GM12891 (cell line): ENCODE measurements at regions not wholly inside any gene's neighbourhood (a gene's known extent, or its start where the extent isn't known, plus 50 kb on each side); places are given as distances from the start of the nearest gene placed in this dataset.
"Not testable (repeated sequence)": the region's sequence is repeated elsewhere in the genome, so short reads cannot be mapped to it uniquely, and the experiment has no call there.

ENCODE experiments used
- DNase-seq: peaks from one replicate; pipeline ENCODE4 v3.0.0; 2011; ENCODE audit warnings: low spot score; ENCODE audit not compliant: insufficient read length
- FAIRE-seq: peaks from 2 replicates; lab custom pipeline; 2011; peaks lifted over from hg19 to GRCh38; lab: Jason Lieb, UNC
- PAX5 ChIP-seq: IDR thresholded peaks from 2 replicates; pipeline ENCODE4 v1.6.1; 2011; ENCODE audit warnings: low read length, moderate library complexity, mild to moderate bottlenecking; ENCODE audit not compliant: insufficient read depth, severe bottlenecking
- POLR2A ChIP-seq: IDR thresholded peaks from 2 replicates; pipeline ENCODE4 v1.6.1; 2011; ENCODE audit warnings: low read depth, low read length, control low read depth
- POLR2AphosphoS5 ChIP-seq: IDR thresholded peaks from 2 replicates; pipeline ENCODE4 v1.6.1; 2011; ENCODE audit warnings: low read depth, low read length, control low read depth
- POU2F2 ChIP-seq: IDR thresholded peaks from 2 replicates; pipeline ENCODE4 v1.6.1; 2011; ENCODE audit warnings: low read depth, mild to moderate bottlenecking, control low read depth, low read length, moderate library complexity
- SPI1 ChIP-seq: IDR thresholded peaks from 2 replicates; pipeline ENCODE4 v1.6.1; 2011; ENCODE audit warnings: low read depth, low read length, control low read depth
- TAF1 ChIP-seq: IDR thresholded peaks from 2 replicates; pipeline ENCODE4 v1.6.1; 2011; ENCODE audit warnings: low read depth, low read length, control low read depth

DNA sequence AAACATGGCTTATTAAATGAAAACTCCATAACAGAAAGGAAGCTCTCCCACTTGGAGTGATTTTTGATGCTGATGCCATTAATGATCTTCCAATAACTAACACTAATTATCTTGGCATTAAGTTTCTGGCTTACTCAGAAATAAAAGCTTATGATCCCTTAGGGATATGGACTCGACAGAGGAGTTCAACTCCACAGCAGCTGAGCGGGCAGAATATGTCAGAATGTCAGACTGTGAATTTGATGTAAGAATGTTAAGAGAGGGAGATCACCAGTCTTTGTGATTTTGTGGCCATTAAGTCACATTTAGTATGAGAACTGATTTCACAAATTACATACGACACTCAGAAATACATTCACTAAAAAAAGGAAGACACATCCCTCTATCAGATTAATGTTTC is 2244.0 kb downstream of the ARAP2 start:
- FAIRE-seq, result no peak
- no peak for TF ChIP-seq POLR2A
- no peak for TF ChIP-seq SPI1
- no peak for TF ChIP-seq POLR2AphosphoS5
- no peak for TF ChIP-seq POU2F2
- no peak for TF ChIP-seq TAF1
- no peak for TF ChIP-seq PAX5
- DNase-seq, result no peak

DNA sequence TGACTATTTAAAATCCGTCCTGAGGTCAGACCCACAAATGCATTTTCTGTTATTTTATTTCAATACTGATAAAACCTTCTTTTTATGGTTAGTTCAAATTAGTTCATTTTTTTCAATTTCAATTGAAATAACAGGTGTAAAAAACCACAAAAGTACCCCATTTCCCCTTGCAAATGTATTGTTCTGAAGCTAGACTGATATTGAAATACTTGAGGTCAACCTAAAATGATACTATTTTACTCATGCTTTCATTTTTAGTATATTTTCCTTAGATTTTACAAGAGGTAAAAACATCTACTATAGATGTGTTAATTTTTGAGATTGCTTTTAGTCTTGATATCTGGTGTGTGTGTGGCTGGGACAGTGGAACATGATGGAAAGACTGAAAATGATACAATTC is 2237.8 kb downstream of the ARAP2 start:
- FAIRE-seq, DNase-seq: not testable (repeated sequence)

DNA sequence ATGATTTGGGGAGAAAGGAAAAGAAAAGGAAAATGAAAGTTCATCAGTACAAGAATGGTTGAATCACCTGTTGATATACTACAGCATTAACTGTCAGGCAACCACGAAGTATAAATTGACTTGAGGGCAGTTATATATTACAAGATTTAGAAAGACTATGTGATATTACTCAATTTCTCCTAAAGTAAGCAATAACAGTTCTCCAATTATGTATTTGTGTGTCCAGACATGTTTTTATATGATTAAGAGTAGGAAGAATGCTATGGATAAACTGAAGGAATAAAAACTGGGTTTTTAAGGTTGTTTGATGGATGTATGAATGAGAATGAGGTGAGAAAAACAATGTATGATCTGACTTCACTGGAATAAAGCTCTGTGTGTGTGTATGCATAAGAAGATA is 2234.4 kb downstream of the ARAP2 start:
- FAIRE-seq (no peak), DNase-seq (no peak)
- TF ChIP-seq POU2F2, result no peak
- no peak for TF ChIP-seq SPI1
- TF ChIP-seq POLR2A, result no peak
- TF ChIP-seq PAX5, result no peak
- TF ChIP-seq TAF1, result no peak
- no peak for TF ChIP-seq POLR2AphosphoS5

DNA sequence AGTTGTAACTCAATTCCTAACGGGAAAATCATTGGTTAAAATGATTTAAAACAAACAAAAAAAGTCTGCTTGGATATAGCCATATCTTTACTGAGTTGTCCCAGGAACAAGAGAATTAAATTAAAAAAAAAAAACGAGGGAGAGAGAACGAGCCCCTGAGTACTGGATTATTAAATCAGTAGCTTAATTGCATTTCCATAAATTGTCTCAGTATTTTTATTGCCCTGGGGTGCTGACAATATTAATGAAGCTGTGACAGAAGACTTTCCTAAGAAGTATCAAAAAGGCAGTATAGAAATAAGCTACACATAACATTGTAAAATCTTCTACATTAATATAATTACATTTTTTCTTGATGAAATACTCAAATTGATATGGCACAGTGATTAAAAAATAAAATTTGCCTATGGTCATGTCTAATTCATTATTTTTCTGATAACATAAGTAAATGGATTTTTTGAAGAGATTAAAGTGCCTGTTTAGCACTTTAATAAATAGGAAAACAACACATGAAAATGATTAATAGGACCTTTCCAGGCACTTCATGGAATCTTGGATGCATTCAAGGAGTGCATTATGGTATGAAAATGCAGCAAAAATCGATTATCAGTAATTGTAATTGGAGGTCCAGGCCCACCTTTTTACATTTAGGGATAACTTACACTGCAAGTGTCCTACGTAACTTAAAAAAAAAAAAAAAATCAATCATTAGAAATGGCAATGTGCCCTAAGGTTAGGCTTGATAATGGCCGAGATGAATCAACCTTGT is 2233.4 kb downstream of the ARAP2 start:
- DNase-seq, result no peak
- TF ChIP-seq POU2F2 (no peak), TAF1 (no peak), POLR2AphosphoS5 (no peak), POLR2A (no peak), SPI1 (no peak), PAX5 (no peak)
- no peak for FAIRE-seq

DNA sequence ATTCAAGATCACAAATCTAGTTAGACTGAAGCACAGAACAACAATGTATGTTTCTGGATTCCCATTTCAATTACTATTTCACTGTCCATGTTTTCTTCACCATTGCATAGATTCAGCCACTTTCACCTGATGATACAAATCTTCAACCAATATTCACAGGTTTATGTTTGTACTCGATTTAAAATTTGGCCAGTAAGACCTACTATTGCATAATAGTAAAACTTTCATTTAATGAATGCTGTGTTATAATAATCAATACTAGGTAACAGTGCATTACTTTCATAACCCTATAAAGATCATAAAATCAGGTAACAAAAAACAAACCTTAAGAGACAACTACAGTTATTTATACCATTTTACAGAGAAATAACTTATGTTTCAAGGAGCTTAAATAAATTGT is 2209.1 kb downstream of the ARAP2 start:
- FAIRE-seq, result no peak
- TF ChIP-seq POLR2A (no peak), SPI1 (no peak), POU2F2 (no peak)
- no peak for DNase-seq

DNA sequence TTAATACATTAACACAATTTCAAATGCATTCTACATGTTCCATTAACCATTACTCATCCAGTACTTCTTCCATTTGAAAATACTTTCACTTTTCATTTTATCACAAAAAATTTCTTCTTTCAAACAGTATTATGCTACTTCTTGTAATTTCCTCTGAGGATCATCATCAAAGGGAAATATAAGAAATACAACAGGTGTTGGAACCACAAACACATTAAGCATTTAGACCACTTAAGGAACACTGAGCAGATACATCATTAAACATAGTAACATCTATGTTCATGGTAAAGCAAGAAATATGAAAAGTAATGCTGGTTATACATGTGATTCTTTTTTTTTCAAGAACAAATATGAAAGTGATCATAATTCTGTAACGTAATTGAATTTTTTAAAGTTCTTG is 2207.0 kb downstream of the ARAP2 start:
- TF ChIP-seq PAX5 (no peak), POU2F2 (no peak), POLR2AphosphoS5 (no peak), TAF1 (no peak), SPI1 (no peak), POLR2A (no peak)
- DNase-seq (no peak), FAIRE-seq (no peak)

GRCh38 chr4:34039766-34040165 is 2204.5 kb downstream of the ARAP2 start:
- no peak for DNase-seq
- no peak for TF ChIP-seq POLR2AphosphoS5
- TF ChIP-seq SPI1, result no peak
- no peak for TF ChIP-seq POU2F2
- TF ChIP-seq TAF1, result no peak
- TF ChIP-seq PAX5, result no peak
- no peak for TF ChIP-seq POLR2A
- no peak for FAIRE-seq

DNA sequence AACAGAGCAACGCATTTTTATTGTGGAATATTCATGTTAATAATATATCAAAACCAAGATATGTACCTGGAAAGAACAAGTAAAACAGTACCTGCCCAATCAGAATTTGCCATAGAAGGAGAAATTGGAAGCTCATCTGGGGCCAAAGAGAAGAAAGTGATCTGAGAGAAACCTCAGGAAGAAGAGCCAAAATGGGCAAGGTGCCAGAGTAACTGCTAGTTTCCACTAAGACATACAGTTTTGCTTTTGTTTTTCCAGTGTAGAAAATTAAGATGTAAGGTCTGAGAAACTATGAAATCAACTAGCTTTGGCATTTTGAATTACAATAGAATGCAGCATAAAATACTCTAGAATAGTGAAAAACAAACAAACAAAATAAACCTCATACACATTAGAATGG is 2201.2 kb downstream of the ARAP2 start:
- no peak for FAIRE-seq

GRCh38 chr4:34046580-34046979 is 2197.7 kb downstream of the ARAP2 start:
- no peak for DNase-seq
- no peak for FAIRE-seq
- peak; percentile 38; the same call in 1 of the 2 replicates for TF ChIP-seq SPI1
- no peak for TF ChIP-seq PAX5
- no peak for TF ChIP-seq POLR2AphosphoS5

More for the DNA sequence above, 2201.2 kb downstream of the ARAP2 start:
- no peak for DNase-seq
- TF ChIP-seq PAX5 (no peak), TAF1 (no peak), SPI1 (no peak), POLR2A (no peak), POU2F2 (no peak), POLR2AphosphoS5 (no peak)

DNA sequence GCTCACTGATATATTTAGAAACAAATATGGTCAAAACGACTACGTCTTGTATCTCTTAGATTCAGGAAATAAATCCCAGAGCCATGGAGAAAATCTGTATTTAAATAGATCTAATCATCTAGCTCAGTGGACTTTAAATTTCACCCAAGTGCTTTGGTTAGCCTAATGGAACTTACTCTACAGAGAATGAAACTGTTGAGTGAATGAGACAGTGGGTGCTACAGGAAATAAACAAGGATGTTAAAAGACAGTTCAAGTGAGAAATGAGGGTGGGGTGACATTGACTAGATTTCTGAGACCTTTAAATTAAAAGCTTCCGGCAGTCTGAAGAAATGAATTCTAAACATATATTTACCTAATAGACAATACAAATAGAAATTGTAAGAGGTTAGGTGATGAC is 2197.0 kb downstream of the ARAP2 start:
- TF ChIP-seq POU2F2 (no peak), TAF1 (no peak), POLR2A (no peak), POLR2AphosphoS5 (no peak), PAX5 (no peak), SPI1 (no peak)
- DNase-seq, result no peak
- no peak for FAIRE-seq

DNA sequence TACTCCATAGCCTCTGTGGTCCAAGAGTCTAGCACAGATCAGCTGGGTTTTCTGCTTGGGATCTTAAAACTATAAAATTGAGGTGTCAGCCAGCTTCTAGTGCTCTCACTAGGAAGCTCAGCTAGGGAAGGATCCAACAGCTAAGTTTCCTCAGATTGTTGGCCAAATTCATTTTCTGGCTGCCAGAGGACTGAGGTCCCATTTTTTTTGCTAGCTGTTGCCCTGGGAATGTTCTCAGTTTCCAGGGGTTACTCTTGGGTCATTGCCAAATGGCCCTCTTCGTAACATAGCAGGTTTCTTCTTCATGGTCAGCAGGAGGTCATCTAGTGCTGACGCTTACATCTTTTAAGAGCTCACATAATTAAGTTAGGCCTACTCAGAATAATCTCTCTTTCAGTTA is 2178.2 kb downstream of the ARAP2 start:
- TF ChIP-seq POLR2AphosphoS5, result no peak
- TF ChIP-seq POLR2A, result no peak
- no peak for TF ChIP-seq SPI1
- TF ChIP-seq TAF1, result no peak
- TF ChIP-seq POU2F2, result no peak
- TF ChIP-seq PAX5, result no peak
- DNase-seq (no peak), FAIRE-seq (no peak)

GRCh38 chr4:34091451-34091850 is 2152.9 kb downstream of the ARAP2 start:
- DNase-seq, result no peak
- no peak for FAIRE-seq

More at GRCh38 chr4:34091451-34091850, 2152.9 kb downstream of the ARAP2 start:
- TF ChIP-seq SPI1, result no peak
- TF ChIP-seq POLR2AphosphoS5, result no peak
- no peak for TF ChIP-seq TAF1
- no peak for TF ChIP-seq PAX5
- no peak for TF ChIP-seq POLR2A
